ENCODE measurements at regions not wholly inside any gene's neighbourhood (a gene's known extent, or its start where the extent isn't known, plus 50 kb on each side); places are given as distances from the start of the nearest gene placed in this dataset.
A peak's percentile ranks its signal among the peaks of the same experiment; 100 is the strongest.

- Mint-ChIP-seq H3K9me3 (no peaks in the 10 kb centered on the region), H3K27me3 (peaks cover 30% of the 10 kb centered on the region), H3K4me1 (ENCODE audit: low read depth) (no peaks in the 10 kb centered on the region), H3K36me3 (ENCODE audit: low read depth) (no peaks in the 10 kb centered on the region), H3K4me3 (no peak overlapping the region), H3K27ac (no peak overlapping the region)
- CTCF ChIA-PET = no interaction called here
- Histone ChIP-seq H3K27ac (ENCODE audit: low read depth in 1 of 2, low read length in 2 of 2) (no peak overlapping the region), H3K4me3 (ENCODE audit: low read length) (no peak overlapping the region), H3K4me1 (ENCODE audit: insufficient read depth, low read length) (no peaks in the 10 kb centered on the region), H3K9me3 (ENCODE audit: control insufficient read depth in 1 of 2, insufficient read depth in 1 of 2, low read length in 2 of 2) (no peaks in the 10 kb centered on the region), H3K27me3 (ENCODE audit: control insufficient read depth in 1 of 2, insufficient read depth in 2 of 2, low read length in 2 of 2) (peaks cover 0 to 2% of the 10 kb centered on the region in 2 experiments), H3K36me3 (ENCODE audit: insufficient read depth, low read length) (no peaks in the 10 kb centered on the region)
- TF ChIP-seq CTCF (IDR thresholded peaks at IDR 0.05) = no peak
- ATAC-seq (ENCODE audit: poor library complexity) = no peak
- POLR2A ChIA-PET = no interaction called here
- intact Hi-C loops (cut with DNase I, micrococcal nuclease) = loop anchor here in 1 of 2 experiments (10.0 kb wide), 1 partner anchor 823 kb away; no protein-coding TSS in a partner anchor
- no peak for DNase-seq
These were observed 400.4 kb downstream of the ATP23 start for GRCh38 chr12:58341791-58342190.

- no peaks in the 10 kb centered on the region for H3K9me3 Mint-ChIP-seq
- Histone ChIP-seq H3K4me1 (ENCODE audit: insufficient read depth, low read length) (no peaks in the 10 kb centered on the region), H3K36me3 (ENCODE audit: insufficient read depth, low read length) (no peaks in the 10 kb centered on the region), H3K4me3 (ENCODE audit: low read length) (no peak overlapping the region), H3K27ac (ENCODE audit: low read depth in 1 of 2, low read length in 2 of 2) (no peak overlapping the region), H3K9me3 (ENCODE audit: control insufficient read depth in 1 of 2, insufficient read depth in 1 of 2, low read length in 2 of 2) (no peaks in the 10 kb centered on the region), H3K27me3 (ENCODE audit: control insufficient read depth in 1 of 2, insufficient read depth in 2 of 2, low read length in 2 of 2) (peaks cover 0 to 2% of the 10 kb centered on the region in 2 experiments)
- H3K27me3 Mint-ChIP-seq = peaks cover 27% of the 10 kb centered on the region
- ChIA-PET CTCF (no interaction called here), POLR2A (no interaction called here)
- H3K4me1 Mint-ChIP-seq (ENCODE audit: low read depth) = no peaks in the 10 kb centered on the region
- intact Hi-C loops (cut with DNase I, micrococcal nuclease) = loop anchor here in 1 of 2 experiments (10.0 kb wide), 1 partner anchor 822 kb away; no protein-coding TSS in a partner anchor
- no peak overlapping the region for H3K4me3 Mint-ChIP-seq
- TF ChIP-seq CTCF (IDR thresholded peaks at IDR 0.05) = no peak
- ATAC-seq (ENCODE audit: poor library complexity) (no peak), DNase-seq (no peak)
- H3K27ac Mint-ChIP-seq = no peak overlapping the region
- H3K36me3 Mint-ChIP-seq (ENCODE audit: low read depth) = no peaks in the 10 kb centered on the region
These were observed 401.4 kb downstream of the ATP23 start for GRCh38 chr12:58342736-58343135.

GRCh38 chr12:58346032-58346632, 404.8 kb downstream of the ATP23 start:
- Mint-ChIP-seq H3K9me3 (no peaks in the 10 kb centered on the region), H3K4me1 (ENCODE audit: low read depth) (no peaks in the 10 kb centered on the region), H3K36me3 (ENCODE audit: low read depth) (no peaks in the 10 kb centered on the region), H3K4me3 (no peak overlapping the region), H3K27ac (no peak overlapping the region), H3K27me3 (peaks cover 26% of the 10 kb centered on the region)
- Histone ChIP-seq H3K36me3 (ENCODE audit: insufficient read depth, low read length) (no peaks in the 10 kb centered on the region), H3K27me3 (ENCODE audit: control insufficient read depth in 1 of 2, insufficient read depth in 2 of 2, low read length in 2 of 2) (no peaks in the 10 kb centered on the region), H3K4me3 (ENCODE audit: low read length) (no peak overlapping the region), H3K4me1 (ENCODE audit: insufficient read depth, low read length) (no peaks in the 10 kb centered on the region), H3K9me3 (ENCODE audit: control insufficient read depth in 1 of 2, insufficient read depth in 1 of 2, low read length in 2 of 2) (no peaks in the 10 kb centered on the region), H3K27ac (ENCODE audit: low read depth in 1 of 2, low read length in 2 of 2) (no peak overlapping the region)
- DNase-seq (peak in 3 of 14 experiments; percentile 25 to 40 (median 26)), ATAC-seq (ENCODE audit: poor library complexity) (peak; percentile 39)
- intact Hi-C loops (cut with DNase I, micrococcal nuclease) = loop anchor here in 1 of 2 experiments (5.0 to 10.0 kb wide), 2 partner anchors 364 to 819 kb away; no protein-coding TSS in a partner anchor
- ChIA-PET CTCF (no interaction called here), POLR2A (no interaction called here)
- peak; percentile 84 for TF ChIP-seq CTCF (IDR thresholded peaks at IDR 0.05)
